ENCODE measurements at regions not wholly inside any gene's neighbourhood (a gene's known extent, or its start where the extent isn't known, plus 50 kb on each side); places are given as distances from the start of the nearest gene placed in this dataset.
A peak's percentile ranks its signal among the peaks of the same experiment; 100 is the strongest.
"Not testable (repeated sequence)": the region's sequence is repeated elsewhere in the genome, so short reads cannot be mapped to it uniquely, and the experiment has no call there.

- WGBS: 55% methylated on average over 5 of the region's 5 CpGs
- Histone ChIP-seq H3K4me1 (ENCODE audit: insufficient read depth) (no peaks in the 10 kb centered on the region), H3K4me3 (ENCODE audit: low read depth, low read length) (no peak overlapping the region), H3K27ac (ENCODE audit: low read depth) (no peak overlapping the region), H3K36me3 (ENCODE audit: insufficient read depth) (no peaks in the 10 kb centered on the region)
- peak; percentile 35 for DNase-seq (ENCODE audit: extremely low spot score)
Observed at GRCh38 chr11:22920939-22921565, 60.8 kb upstream of the CCDC179 start.

- Histone ChIP-seq H3K27ac (ENCODE audit: low read depth) (no peak overlapping the region), H3K4me3 (ENCODE audit: low read depth, low read length) (no peak overlapping the region), H3K4me1 (ENCODE audit: insufficient read depth) (no peaks in the 10 kb centered on the region), H3K36me3 (ENCODE audit: insufficient read depth) (no peaks in the 10 kb centered on the region)
- no peak for DNase-seq (ENCODE audit: extremely low spot score)
- WGBS: 84% methylated on average over 1 of the region's 1 CpG
Observed at GRCh38 chr11:22922672-22923071, 62.4 kb upstream of the CCDC179 start.

- no peaks in the 10 kb centered on the region for H3K4me1 ChIP-seq (ENCODE audit: insufficient read depth)
- H3K27ac ChIP-seq (ENCODE audit: low read depth): no peak overlapping the region
- 94% methylated on average over 1 of the region's 1 CpG for WGBS
- H3K4me3 ChIP-seq (ENCODE audit: low read depth, low read length): no peak overlapping the region
- H3K36me3 ChIP-seq (ENCODE audit: insufficient read depth): no peaks in the 10 kb centered on the region
- no peak for DNase-seq (ENCODE audit: extremely low spot score)
Observed at GRCh38 chr11:22923561-22923960, 63.3 kb upstream of the CCDC179 start.

- DNase-seq (ENCODE audit: extremely low spot score): no peak
- H3K36me3 ChIP-seq (ENCODE audit: insufficient read depth): no peaks in the 10 kb centered on the region
- H3K27ac ChIP-seq (ENCODE audit: low read depth): no peak overlapping the region
- no peak overlapping the region for H3K4me3 ChIP-seq (ENCODE audit: low read depth, low read length)
- H3K4me1 ChIP-seq (ENCODE audit: insufficient read depth): no peaks in the 10 kb centered on the region
Observed at GRCh38 chr11:22926341-22926740, 66.1 kb upstream of the CCDC179 start.

GRCh38 chr11:22927793-22928192 is 67.5 kb upstream of the CCDC179 start:
- no peak for DNase-seq (ENCODE audit: extremely low spot score)
- Histone ChIP-seq H3K4me1 (ENCODE audit: insufficient read depth) (no peaks in the 10 kb centered on the region), H3K4me3 (ENCODE audit: low read depth, low read length) (no peak overlapping the region), H3K36me3 (ENCODE audit: insufficient read depth) (no peaks in the 10 kb centered on the region), H3K27ac (ENCODE audit: low read depth) (no peak overlapping the region)
- WGBS: 27% methylated on average over 2 of the region's 2 CpGs

- no peaks in the 10 kb centered on the region for H3K36me3 ChIP-seq (ENCODE audit: insufficient read depth)
- WGBS: 73% methylated on average over 5 of the region's 5 CpGs
- no peak for DNase-seq (ENCODE audit: extremely low spot score)
- no peaks in the 10 kb centered on the region for H3K4me1 ChIP-seq (ENCODE audit: insufficient read depth)
- H3K27ac ChIP-seq (ENCODE audit: low read depth): no peak overlapping the region
- no peak overlapping the region for H3K4me3 ChIP-seq (ENCODE audit: low read depth, low read length)
Observed at GRCh38 chr11:22928207-22928917, 68.1 kb upstream of the CCDC179 start.

GRCh38 chr11:22930816-22931594 is 70.7 kb upstream of the CCDC179 start:
- DNase-seq (ENCODE audit: extremely low spot score): no peak
- WGBS: 95% methylated on average over 5 of the region's 5 CpGs
- Histone ChIP-seq H3K36me3 (ENCODE audit: insufficient read depth) (no peaks in the 10 kb centered on the region), H3K4me3 (ENCODE audit: low read depth, low read length) (no peak overlapping the region), H3K4me1 (ENCODE audit: insufficient read depth) (no peaks in the 10 kb centered on the region), H3K27ac (ENCODE audit: low read depth) (no peak overlapping the region)

GRCh38 chr11:22938691-22939090 is 78.4 kb upstream of the CCDC179 start:
- WGBS: 92% methylated on average over 1 of the region's 1 CpG
- Histone ChIP-seq H3K36me3 (ENCODE audit: insufficient read depth) (no peaks in the 10 kb centered on the region), H3K4me3 (ENCODE audit: low read depth, low read length) (no peak overlapping the region), H3K27ac (ENCODE audit: low read depth) (no peak overlapping the region), H3K4me1 (ENCODE audit: insufficient read depth) (no peaks in the 10 kb centered on the region)
- DNase-seq (ENCODE audit: extremely low spot score): no peak

- not testable (repeated sequence) for H3K4me1 ChIP-seq (ENCODE audit: insufficient read depth); H3K36me3 ChIP-seq (ENCODE audit: insufficient read depth); H3K27ac ChIP-seq (ENCODE audit: low read depth); H3K4me3 ChIP-seq (ENCODE audit: low read depth, low read length); DNase-seq (ENCODE audit: extremely low spot score)
- 95% methylated on average over 3 of the region's 3 CpGs for WGBS
Observed at GRCh38 chr11:22941544-22941943, 81.3 kb upstream of the CCDC179 start.

GRCh38 chr11:22957786-22958185 is 97.5 kb upstream of the CCDC179 start:
- 69% methylated on average over 1 of the region's 1 CpG for WGBS
- Histone ChIP-seq H3K4me3 (ENCODE audit: low read depth, low read length) (no peak overlapping the region), H3K36me3 (ENCODE audit: insufficient read depth) (no peaks in the 10 kb centered on the region), H3K27ac (ENCODE audit: low read depth) (no peak overlapping the region), H3K4me1 (ENCODE audit: insufficient read depth) (no peaks in the 10 kb centered on the region)
- no peak for DNase-seq (ENCODE audit: extremely low spot score)

- Histone ChIP-seq H3K36me3 (ENCODE audit: insufficient read depth) (no peaks in the 10 kb centered on the region), H3K4me1 (ENCODE audit: insufficient read depth) (no peaks in the 10 kb centered on the region), H3K4me3 (ENCODE audit: low read depth, low read length) (no peak overlapping the region), H3K27ac (ENCODE audit: low read depth) (no peak overlapping the region)
- DNase-seq (ENCODE audit: extremely low spot score): no peak
- 94% methylated on average over 3 of the region's 3 CpGs for WGBS
Observed at GRCh38 chr11:22974251-22974650, 114.0 kb upstream of the CCDC179 start.

GRCh38 chr11:22976146-22976545 is 115.9 kb upstream of the CCDC179 start:
- WGBS: 89% methylated on average over 3 of the region's 3 CpGs
- no peak overlapping the region for H3K4me3 ChIP-seq (ENCODE audit: low read depth, low read length)
- no peak overlapping the region for H3K27ac ChIP-seq (ENCODE audit: low read depth)
- no peaks in the 10 kb centered on the region for H3K4me1 ChIP-seq (ENCODE audit: insufficient read depth)
- DNase-seq (ENCODE audit: extremely low spot score): no peak
- H3K36me3 ChIP-seq (ENCODE audit: insufficient read depth): no peaks in the 10 kb centered on the region

- no peak overlapping the region for H3K27ac ChIP-seq (ENCODE audit: low read depth)
- no peak overlapping the region for H3K4me3 ChIP-seq (ENCODE audit: low read depth, low read length)
- 64% methylated on average over 4 of the region's 4 CpGs for WGBS
- H3K4me1 ChIP-seq (ENCODE audit: insufficient read depth): no peaks in the 10 kb centered on the region
- H3K36me3 ChIP-seq (ENCODE audit: insufficient read depth): no peaks in the 10 kb centered on the region
- no peak for DNase-seq (ENCODE audit: extremely low spot score)
Observed at GRCh38 chr11:22982903-22983302, 122.6 kb upstream of the CCDC179 start.

GRCh38 chr11:22984045-22984444 is 123.8 kb upstream of the CCDC179 start:
- peak; percentile 2 for DNase-seq (ENCODE audit: extremely low spot score)
- 34% methylated on average over 2 of the region's 2 CpGs for WGBS

More at GRCh38 chr11:22984045-22984444, 123.8 kb upstream of the CCDC179 start:
- Histone ChIP-seq H3K36me3 (ENCODE audit: insufficient read depth) (no peaks in the 10 kb centered on the region), H3K4me3 (ENCODE audit: low read depth, low read length) (no peak overlapping the region), H3K4me1 (ENCODE audit: insufficient read depth) (no peaks in the 10 kb centered on the region), H3K27ac (ENCODE audit: low read depth) (no peak overlapping the region)
